IPS DF 19.7 (cell line): ENCODE measurements at regions not wholly inside any gene's neighbourhood (a gene's known extent, or its start where the extent isn't known, plus 50 kb on each side); places are given as distances from the start of the nearest gene placed in this dataset.
A peak's percentile ranks its signal among the peaks of the same experiment; 100 is the strongest.

Source experiments
- DNase-seq: peaks from one replicate; pipeline ENCODE4 v3.0.0-alpha.2; 2013; ENCODE audit warnings: low read depth, low spot score

DNA sequence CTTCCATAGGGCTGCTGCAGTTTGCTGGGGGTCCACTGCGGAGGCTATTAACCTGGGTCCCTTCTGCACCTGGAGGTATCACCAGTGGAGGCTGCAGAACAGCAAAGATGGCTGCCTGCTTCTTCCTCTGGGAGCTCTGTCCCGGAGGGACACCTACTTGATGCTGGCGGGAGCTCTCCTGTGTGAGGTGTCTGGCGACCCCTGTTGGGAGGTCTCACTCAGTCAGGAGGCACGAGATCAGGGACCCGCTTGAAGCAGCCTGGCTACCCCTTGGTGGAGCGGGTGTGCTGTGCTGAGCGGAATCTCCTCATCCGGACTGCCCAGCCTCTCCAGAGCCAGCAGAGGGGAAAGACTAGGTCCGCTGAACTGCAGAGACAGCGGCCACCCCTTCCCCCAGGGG is 56.0 kb upstream of the CTXND1 start:
- peak; percentile 38 for DNase-seq

DNA sequence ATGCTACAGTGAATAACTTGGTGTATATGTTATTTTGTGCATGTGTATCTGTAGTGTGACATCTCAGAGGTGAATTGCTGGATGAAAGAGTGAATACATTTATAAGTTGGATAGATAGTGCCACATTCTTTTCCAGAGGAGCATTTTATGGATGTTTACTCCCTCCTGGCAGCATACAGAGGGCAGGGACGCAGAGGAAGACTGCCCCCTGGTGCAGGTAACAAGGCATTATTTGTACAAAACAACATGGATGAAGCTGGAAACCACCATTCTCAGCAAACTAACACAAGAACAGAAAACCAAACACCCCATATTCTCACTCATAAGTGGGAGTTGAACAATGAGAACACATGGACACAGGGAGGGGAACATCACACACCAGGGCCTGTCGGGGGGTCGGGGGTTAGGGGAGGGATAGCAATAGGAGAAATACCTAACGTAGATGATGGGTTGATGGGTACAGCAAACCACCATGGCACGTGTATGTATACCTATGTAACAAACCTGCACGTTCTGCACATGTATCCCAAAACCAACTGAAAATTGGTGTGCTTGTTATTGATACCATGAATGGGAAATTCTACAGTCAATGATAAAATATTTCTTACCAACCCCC is 57.9 kb upstream of the CTXND1 start:
- no peak for DNase-seq

DNA sequence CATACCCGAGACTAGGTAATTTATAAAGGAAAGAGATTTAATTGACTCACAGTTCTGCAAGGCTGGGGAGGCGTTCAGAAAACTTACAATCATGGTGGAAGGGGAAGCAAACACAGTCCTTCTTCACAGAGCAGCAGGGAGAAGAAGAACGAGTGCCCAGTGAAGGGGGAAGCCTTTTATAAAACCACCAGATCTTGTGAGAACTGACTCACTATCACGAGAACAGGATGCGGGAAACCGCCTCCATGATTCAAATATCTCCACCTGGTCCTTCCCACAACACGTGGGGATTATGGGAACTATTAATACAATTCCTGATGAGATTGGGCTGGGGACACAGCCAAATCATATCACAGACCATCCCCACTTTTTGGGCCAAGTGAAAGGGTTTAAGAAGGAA is 58.8 kb upstream of the CTXND1 start:
- no peak for DNase-seq

- no peak for DNase-seq
Observed at GRCh38 chr15:80315289-80315987, 63.4 kb upstream of the CTXND1 start.

- no peak for DNase-seq
Observed at GRCh38 chr15:80317389-80318182, 65.6 kb upstream of the CTXND1 start.

- DNase-seq, result no peak
Observed at GRCh38 chr15:80321853-80322252, 69.8 kb upstream of the CTXND1 start.

GRCh38 chr15:80323285-80323684 is 71.3 kb upstream of the CTXND1 start:
- DNase-seq, result no peak

DNA sequence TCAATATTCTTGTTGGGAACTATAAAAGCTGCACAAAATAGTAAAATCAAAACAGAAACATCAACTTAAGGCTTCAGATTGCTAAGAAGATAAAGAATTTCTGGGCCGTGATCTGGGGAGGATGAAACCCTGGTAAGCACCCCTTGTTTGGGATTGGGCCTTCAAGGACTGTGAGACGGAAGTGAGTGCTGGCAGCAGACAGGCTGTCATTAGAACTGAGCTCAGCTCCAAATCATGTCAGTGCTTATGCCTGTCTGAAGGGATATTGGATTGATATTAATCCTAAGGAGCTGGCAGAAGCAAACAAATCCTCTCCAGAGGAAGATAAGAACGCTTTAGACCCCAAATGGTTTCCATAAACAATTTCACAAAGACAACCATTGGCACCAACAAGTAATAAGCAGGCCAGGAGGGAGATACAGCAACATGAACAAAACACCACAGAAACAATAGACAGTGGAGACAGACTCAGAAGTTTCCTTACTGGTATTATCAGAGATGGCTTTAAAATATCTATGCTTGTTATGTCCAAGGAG is 72.6 kb upstream of the CTXND1 start:
- DNase-seq, result no peak

DNA sequence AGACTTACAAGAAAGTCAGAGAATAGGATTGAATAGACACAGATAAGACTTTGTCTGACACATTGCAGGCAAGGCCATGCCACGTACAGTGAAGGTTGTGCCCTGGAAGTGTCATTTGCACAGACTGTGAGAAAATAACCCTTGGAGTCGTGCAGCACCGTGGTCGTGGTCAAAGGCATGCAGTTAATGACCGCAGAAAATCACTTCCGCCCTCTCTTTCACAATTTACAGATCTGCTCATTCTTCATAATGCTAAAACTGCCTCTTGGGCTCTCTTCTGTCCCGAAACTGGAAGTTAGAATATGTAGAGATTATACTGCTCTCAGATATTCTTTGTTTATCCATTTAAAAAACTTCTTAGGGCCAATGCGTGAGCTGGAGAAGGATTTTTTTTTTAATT is 73.2 kb upstream of the CTXND1 start:
- DNase-seq, result no peak

- no peak for DNase-seq
Observed at GRCh38 chr15:80326270-80326669, 74.3 kb upstream of the CTXND1 start.

GRCh38 chr15:80328496-80328895 is 75.7 kb upstream of the ARNT2 start:
- no peak for DNase-seq

GRCh38 chr15:80331886-80332406 is 72.2 kb upstream of the ARNT2 start:
- no peak for DNase-seq

GRCh38 chr15:80333261-80333660 is 70.9 kb upstream of the ARNT2 start:
- no peak for DNase-seq

DNA sequence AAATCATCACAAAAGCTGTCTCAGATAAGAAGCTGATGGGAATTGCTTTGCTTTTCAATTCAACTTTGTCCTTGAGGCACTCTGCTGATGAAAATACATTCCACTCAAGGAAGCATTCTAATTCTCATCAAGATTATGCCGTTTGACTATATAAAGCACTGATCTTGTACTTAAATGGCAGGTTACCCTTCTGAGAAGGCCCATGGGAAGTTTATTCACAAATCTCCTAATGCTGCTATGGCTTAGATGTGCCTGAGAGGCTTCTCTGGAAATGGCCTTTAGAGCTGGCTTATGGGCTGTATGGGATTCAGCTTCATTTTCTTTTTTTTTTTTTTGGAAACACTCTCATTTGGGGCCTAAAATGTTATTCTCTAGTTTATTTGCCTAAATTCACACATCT is 69.7 kb upstream of the ARNT2 start:
- no peak for DNase-seq

DNA sequence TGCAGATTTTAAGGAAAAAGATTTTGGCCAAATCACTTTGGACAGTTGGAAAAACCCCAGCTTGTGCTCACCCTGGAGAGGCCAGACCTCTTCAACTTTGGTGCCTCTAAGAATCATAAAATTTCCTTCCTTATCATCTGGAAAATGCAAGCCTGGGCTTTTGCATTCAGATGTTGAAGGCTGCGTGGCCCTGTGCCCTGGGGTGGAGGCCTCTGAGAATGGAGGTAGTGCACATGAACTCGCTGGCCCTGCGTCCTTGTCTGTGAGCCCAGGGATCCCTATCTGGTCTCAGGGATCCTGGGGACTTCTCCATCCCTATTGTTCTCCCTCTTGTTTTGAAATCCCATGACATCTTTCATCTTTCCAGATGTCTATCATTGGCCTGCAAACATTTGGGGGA is 64.6 kb upstream of the ARNT2 start:
- DNase-seq, result no peak

GRCh38 chr15:80342148-80342547 is 62.0 kb upstream of the ARNT2 start:
- no peak for DNase-seq

GRCh38 chr15:80343554-80343992 is 60.6 kb upstream of the ARNT2 start:
- DNase-seq, result no peak

- no peak for DNase-seq
Observed at GRCh38 chr15:80350941-80351610, 53.1 kb upstream of the ARNT2 start.
